ENCODE measurements at regions not wholly inside any gene's neighbourhood (a gene's known extent, or its start where the extent isn't known, plus 50 kb on each side); places are given as distances from the start of the nearest gene placed in this dataset.

- H3K27ac Mint-ChIP-seq, result no peak overlapping the region
- H3K36me3 Mint-ChIP-seq (ENCODE audit: low read depth), result no peaks in the 10 kb centered on the region
- no peak for TF ChIP-seq CTCF (IDR thresholded peaks at IDR 0.05)
These were observed 73.9 kb upstream of the IFNG-AS1 start for GRCh38 chr12:67915335-67915851.

GRCh38 chr12:67916266-67916970 lies 72.8 kb upstream of the IFNG-AS1 start:
- no peak overlapping the region for H3K4me3 Mint-ChIP-seq
- no peak for DNase-seq
- H3K27ac Mint-ChIP-seq, result no peak overlapping the region
- no peaks in the 10 kb centered on the region for H3K9me3 Mint-ChIP-seq
- TF ChIP-seq CTCF (IDR thresholded peaks at IDR 0.05), result no peak
- no peaks in the 10 kb centered on the region for H3K36me3 Mint-ChIP-seq (ENCODE audit: low read depth)
- H3K4me1 Mint-ChIP-seq, result peaks cover 21% of the 10 kb centered on the region
- H3K27me3 Mint-ChIP-seq (ENCODE audit: low read depth, poor library complexity), result peaks cover 8% of the 10 kb centered on the region

More at GRCh38 chr12:67915335-67915851, 73.9 kb upstream of the IFNG-AS1 start:
- Mint-ChIP-seq H3K4me3 (no peak overlapping the region), H3K4me1 (peaks cover 10% of the 10 kb centered on the region), H3K27me3 (ENCODE audit: low read depth, poor library complexity) (peaks cover 8% of the 10 kb centered on the region), H3K9me3 (no peaks in the 10 kb centered on the region)
- no peak for DNase-seq

- Mint-ChIP-seq H3K4me3 (no peak overlapping the region), H3K27me3 (ENCODE audit: low read depth, poor library complexity) (peaks cover 8% of the 10 kb centered on the region), H3K4me1 (peaks cover 32% of the 10 kb centered on the region), H3K36me3 (ENCODE audit: low read depth) (no peaks in the 10 kb centered on the region), H3K9me3 (no peaks in the 10 kb centered on the region), H3K27ac (no peak overlapping the region)
- DNase-seq, result no peak
- TF ChIP-seq CTCF (IDR thresholded peaks at IDR 0.05), result no peak
These were observed 71.4 kb upstream of the IFNG-AS1 start for GRCh38 chr12:67917811-67918210.

GRCh38 chr12:67918441-67918840 lies 70.8 kb upstream of the IFNG-AS1 start:
- H3K9me3 Mint-ChIP-seq, result no peaks in the 10 kb centered on the region
- peaks cover 39% of the 10 kb centered on the region for H3K4me1 Mint-ChIP-seq
- no peak overlapping the region for H3K27ac Mint-ChIP-seq
- H3K27me3 Mint-ChIP-seq (ENCODE audit: low read depth, poor library complexity), result peaks cover 8% of the 10 kb centered on the region
- DNase-seq, result no peak
- TF ChIP-seq CTCF (IDR thresholded peaks at IDR 0.05), result no peak
- no peaks in the 10 kb centered on the region for H3K36me3 Mint-ChIP-seq (ENCODE audit: low read depth)
- no peak overlapping the region for H3K4me3 Mint-ChIP-seq

- Mint-ChIP-seq H3K27ac (no peak overlapping the region), H3K4me1 (peaks cover 45% of the 10 kb centered on the region), H3K4me3 (no peak overlapping the region), H3K27me3 (ENCODE audit: low read depth, poor library complexity) (peaks cover 8% of the 10 kb centered on the region), H3K36me3 (ENCODE audit: low read depth) (no peaks in the 10 kb centered on the region), H3K9me3 (no peaks in the 10 kb centered on the region)
- TF ChIP-seq CTCF (IDR thresholded peaks at IDR 0.05), result no peak
- no peak for DNase-seq
These were observed 69.8 kb upstream of the IFNG-AS1 start for GRCh38 chr12:67919406-67919805.

- peaks cover 45% of the 10 kb centered on the region for H3K4me1 Mint-ChIP-seq
- no peak overlapping the region for H3K4me3 Mint-ChIP-seq
- no peak overlapping the region for H3K27ac Mint-ChIP-seq
- H3K9me3 Mint-ChIP-seq, result no peaks in the 10 kb centered on the region
- peaks cover 9% of the 10 kb centered on the region for H3K27me3 Mint-ChIP-seq (ENCODE audit: low read depth, poor library complexity)
- no peaks in the 10 kb centered on the region for H3K36me3 Mint-ChIP-seq (ENCODE audit: low read depth)
- TF ChIP-seq CTCF (IDR thresholded peaks at IDR 0.05), result no peak
- DNase-seq, result no peak
These were observed 68.8 kb upstream of the IFNG-AS1 start for GRCh38 chr12:67920413-67920812.

Measured in nephron progenitor cell (in vitro differentiated cells).